ENCODE measurements at regions not wholly inside any gene's neighbourhood (a gene's known extent, or its start where the extent isn't known, plus 50 kb on each side); places are given as distances from the start of the nearest gene placed in this dataset.

DNA sequence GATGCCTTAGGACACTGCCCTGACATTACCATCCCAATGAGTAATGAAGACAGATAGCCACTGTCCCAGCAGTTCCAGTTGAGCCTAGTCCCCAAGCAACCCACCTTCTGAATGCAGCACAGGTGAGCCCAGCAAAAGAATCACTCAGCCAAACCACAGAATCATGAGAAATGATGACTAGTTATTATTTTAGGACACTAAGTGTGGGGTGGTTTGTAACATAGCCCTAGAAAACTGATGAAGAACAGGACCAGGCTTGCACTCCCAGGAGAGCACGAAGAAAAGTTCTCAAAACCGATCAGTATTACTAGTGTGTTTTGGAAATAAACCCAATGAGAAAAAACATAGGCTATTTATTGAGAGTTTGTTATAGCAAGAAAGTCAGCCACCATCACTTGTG, 129.6 kb upstream of the CNTN6 start:
- FAIRE-seq: no peak

DNA sequence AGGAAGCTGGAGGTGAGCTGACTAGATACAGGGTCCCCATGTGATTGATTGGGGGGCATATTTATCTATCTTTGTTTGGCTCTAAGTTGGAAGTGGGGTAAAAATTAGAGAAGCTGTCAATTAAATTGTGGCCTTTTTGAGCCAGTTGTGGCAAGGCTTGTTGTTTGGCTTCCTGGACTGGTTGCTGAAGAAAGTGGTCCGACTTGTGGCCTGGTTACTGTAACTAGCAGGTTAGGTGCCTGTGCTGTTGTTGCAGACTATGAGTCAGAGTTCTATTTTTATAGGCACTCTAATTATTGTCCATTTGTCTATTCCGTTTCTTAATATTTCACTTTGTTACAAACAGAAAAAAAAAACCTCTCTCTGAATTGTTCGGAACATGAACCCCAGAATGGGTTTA, 129.1 kb upstream of the CNTN6 start:
- no peak for FAIRE-seq

DNA sequence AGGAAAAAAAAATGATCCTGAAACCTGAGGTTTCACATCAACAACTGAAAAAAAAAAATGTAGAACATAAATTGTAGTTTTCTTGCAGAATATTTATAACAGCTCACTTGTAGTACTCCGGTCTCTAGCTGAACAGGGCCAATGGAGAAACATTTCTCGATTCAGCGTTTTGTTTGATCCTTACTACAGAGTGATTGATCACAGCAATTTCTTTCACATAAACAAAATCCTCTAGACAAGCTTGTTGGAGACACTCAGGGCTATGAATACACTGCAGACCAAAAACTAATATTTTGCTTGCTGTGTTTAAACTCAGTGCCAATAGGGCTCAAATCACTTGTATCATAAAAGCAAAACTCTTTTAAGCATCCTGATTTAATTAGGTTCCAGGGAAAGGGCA, 127.0 kb upstream of the CNTN6 start:
- no peak for FAIRE-seq

DNA sequence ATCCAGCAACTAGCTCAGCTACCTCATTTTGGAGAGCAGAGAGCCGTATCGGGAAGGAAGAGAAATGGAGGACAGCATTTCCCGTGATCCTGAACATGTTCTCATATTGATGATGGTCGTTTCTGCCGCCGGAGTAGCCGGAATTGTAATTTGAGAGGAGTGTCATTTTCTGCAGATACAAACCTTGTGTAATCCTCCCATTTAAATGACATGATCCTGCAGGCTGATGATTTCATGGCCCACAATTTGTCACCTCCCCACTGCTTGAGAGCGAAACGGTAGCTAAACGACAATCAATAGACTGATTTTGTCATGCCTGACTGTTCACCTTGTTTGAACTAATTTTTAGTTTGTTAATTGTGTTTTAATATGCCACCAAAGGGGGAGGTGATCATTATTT, 126.5 kb upstream of the CNTN6 start:
- FAIRE-seq: no peak

DNA sequence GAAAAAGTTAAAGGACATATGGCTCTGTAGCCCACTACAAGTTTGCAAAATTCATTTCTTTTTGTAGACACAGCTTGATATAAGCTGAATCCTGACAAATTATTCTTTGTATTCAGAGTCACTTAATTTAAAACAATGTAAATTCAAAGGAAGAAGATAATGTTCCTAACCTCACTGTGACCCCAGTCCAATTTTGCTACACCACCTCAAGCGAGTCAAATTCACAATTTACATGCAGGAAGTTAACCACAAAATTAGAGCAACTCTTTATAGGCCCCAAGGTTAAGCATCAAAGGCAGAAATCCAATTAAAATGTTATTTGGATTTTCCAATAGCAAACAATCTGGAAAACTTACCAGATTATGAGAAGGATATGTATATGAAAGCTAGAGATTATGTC, 119.5 kb upstream of the CNTN6 start:
- FAIRE-seq: no peak

DNA sequence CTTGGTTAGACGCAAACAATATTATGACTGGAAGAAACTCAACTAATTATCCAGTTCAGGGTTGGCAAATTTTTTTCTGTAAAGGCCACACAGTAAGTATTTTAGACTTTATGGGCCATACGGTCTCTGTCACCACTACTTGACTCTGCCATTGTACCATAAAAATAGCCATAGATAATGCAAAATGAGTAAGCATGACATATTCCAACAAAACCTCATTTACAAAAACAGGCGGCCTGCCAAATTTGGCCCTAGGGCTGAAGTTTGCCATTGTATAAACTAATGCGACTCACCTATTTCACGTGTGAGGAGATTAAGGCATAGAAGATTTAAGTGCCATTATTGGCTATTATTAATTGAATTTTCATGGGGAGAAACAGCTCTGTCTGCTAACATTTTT, 116.8 kb upstream of the CNTN6 start:
- FAIRE-seq: no peak

DNA sequence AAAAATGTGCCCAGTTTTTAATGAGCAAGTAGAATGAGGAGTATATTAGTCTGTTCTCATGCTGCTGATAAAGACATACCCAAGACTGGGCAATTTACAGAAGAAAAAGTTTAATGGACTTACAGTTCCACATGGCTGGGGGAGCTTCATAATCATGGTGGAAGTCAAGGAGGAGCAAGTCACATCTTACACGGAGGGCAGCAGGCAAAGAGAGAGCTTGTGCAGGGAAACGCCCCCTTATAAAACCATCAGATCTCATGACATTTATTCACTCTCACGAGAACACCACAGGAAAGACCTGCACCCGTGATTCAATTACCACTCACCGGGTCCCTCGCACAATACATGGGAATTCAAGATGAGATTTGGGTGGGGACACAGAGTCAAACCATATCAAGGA, 111.7 kb upstream of the CNTN6 start:
- FAIRE-seq: no peak

DNA sequence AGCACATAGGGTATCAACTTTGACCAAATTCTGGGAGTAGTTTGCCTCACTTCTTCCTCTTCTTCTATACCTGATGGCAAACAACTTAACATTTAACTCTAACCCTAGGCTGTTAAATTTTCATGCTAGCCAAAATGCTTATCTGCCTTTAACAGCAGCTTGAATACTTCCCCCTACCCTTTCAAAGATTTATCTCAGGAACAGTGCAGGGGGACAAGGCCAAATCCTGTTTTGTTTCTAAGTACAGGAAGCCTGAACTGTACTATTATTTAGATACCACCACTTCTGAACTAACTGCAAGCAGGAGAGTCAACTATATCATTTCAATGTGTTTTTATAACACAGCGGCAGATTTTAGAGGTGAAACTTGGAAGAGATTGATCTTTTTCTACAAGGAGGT, 104.0 kb upstream of the CNTN6 start:
- FAIRE-seq: no peak

DNA sequence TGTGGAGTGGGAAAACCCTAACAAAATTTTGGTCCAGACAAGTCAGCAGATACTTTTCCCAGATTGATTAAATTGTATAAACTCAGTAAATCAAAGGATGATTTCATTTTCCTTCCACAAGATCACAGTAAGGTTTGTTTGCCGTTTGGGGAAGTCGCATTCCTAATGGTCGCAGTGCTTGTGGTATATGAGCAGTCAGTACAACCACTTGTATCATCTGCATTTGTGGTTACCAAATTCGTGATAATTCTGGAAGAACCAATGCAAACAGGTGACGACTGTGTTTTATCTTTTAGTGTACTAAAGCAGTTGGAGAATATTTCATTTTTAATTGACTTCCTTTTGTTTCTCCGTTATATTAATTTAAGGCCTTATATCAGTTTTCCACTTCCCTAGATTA, 100.0 kb upstream of the CNTN6 start:
- no peak for FAIRE-seq

DNA sequence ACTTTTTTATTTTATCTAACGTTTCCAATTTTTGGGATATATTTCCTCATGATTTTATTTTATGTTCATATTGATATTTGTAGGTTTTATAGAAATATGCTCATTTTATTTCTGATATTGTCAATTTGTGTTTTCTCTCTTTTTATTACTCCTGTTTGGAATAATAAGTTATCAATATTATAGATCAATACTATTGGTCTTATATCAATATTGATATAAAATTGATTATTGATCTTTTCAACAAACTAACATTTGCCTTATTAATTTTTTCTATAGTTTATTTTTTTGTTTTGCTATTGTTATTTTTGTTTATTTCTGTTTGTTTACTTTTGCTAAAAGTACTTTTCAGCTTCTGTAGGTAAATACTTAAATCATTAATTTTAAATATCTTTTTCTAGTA, 90.8 kb upstream of the CNTN6 start:
- FAIRE-seq: peak; percentile 92

DNA sequence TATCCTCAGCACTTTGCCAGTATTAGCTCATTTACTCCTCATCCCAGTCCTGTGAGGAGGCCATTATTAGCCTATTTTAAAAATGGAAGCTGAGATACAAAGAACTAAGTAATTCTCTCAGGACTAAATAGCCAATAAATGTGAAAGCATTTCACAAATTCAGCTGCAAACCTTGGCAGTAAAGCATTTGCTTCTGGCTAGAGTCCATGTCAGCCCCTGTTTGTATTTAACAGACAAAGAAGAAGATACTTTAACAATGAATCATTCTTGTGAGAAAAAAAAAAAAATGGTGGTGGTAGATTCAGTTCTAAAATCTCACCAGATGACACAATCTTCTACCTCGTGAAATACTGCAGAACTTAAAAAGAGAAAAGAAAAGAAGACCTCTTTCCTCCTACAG, 85.0 kb upstream of the CNTN6 start:
- no peak for FAIRE-seq

DNA sequence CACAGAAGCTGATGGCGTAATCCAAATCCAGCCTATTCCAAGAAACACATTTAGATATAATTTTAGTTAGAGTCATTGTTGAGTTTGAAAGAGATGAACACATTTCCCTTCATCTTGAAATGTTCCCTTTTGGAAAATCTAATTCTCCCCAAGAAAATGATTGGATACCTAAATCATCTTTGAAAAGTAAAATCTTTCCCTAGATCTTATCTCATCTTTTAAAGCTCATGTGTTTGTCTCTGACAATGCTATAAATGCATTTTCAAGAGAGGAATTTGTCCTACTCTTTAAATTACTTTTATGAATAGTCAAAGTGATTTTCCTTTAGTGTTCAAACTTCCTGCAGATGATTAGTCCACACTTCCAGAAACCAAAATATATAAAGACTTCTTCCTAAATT, 82.6 kb upstream of the CNTN6 start:
- no peak for FAIRE-seq

DNA sequence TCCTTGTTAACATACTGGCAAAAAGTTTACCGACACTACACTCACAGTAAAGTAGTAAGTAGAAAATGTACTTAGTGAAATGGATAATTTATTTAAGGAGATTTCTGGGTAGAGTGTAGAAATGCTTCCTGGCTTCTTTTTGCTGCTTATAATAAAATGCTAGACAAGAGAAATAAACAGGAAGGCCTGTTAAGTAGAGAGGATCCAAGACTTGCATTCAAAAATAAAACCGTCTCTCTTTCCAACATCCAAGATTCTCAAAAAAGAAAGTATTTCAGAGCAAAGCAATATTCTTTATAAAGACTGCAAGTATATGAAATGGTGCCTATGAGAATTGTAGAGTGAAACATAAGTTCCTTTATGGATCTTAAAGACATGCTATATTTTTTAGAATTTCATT, 77.0 kb upstream of the CNTN6 start:
- no peak for FAIRE-seq

DNA sequence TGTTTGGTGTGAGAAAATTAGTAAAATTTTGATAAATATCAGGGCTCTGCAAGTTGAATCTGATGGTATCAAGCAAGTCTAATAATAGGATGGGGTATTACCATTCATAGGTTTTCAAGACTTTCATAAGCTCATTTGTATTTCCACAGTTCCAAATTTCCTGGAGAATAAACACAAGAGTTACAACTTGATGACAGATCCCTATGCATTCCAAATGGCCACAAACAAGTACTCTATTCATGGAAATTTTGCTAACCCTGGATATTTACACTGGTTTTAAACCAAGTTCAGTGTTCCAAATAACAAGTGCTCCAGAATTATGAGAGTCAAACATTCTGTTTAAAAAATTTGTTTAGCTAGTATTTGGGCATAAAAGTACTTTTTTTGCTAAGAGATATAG, 75.0 kb upstream of the CNTN6 start:
- FAIRE-seq: no peak

DNA sequence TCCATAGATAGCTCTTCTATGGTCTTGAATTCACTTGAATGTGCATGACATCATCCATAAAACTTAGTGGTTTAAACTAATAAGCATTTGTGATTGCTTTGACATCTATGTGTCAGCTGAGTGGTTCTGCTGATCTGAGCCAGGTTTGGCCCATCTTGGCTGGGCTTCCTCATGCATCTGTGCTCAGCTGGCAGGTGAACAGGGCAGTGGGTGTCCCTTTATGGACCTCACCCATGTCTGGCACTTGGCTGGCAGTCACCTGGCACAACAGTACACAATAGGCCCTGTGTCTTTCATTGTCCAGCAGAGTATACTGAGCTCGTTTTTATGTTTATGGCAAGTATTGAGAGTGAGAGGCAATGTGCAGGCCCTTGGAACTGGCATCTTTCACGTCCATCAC, 73.7 kb upstream of the CNTN6 start:
- FAIRE-seq: no peak

DNA sequence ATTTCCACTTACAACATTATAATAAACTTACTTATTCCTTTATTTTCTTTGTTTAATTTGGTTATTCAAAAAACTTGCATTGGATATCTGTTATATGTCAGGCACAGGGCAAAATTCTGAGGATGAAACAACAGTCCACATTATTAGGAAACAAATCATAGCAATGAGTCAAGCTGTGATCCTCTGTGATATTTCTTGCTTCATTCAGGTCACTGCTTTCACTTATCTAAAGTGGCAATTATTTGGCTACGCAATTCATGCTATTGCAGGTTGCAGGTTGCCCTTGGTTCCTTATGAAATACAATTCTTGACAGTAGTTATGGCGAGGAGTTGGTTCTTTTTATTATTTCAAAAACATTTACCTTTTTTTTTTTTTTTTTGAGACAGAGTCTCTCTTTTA, 66.4 kb upstream of the CNTN6 start:
- no peak for FAIRE-seq

DNA sequence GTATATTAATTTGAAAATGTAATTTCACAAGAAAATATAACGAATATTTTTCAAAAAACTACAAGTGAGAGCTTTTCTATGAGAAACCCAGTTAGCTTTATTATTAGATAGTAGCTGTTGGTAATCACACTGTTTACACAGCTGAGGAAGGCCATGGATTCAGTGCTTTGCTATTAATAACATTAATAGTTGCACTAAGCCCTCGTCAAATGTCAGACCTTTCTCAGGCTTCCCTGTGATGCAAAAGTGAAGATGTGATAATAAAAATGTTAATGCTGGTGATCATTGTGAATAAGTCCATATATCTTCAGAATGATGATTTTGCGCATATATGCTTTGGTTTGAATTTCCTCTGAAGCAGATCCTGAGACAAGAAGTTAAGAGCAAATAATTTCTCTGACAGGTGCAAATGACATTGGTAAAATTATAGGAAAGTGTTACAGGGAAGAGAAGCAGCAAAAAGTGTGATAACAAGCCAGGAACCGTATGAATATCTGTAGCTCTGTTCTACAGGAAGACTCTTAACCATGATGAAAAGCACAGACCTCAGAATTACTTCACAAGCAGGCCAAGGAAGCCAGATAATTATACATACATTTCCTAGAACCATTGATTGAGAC, 56.5 kb upstream of the CNTN6 start:
- no peak for FAIRE-seq

DNA sequence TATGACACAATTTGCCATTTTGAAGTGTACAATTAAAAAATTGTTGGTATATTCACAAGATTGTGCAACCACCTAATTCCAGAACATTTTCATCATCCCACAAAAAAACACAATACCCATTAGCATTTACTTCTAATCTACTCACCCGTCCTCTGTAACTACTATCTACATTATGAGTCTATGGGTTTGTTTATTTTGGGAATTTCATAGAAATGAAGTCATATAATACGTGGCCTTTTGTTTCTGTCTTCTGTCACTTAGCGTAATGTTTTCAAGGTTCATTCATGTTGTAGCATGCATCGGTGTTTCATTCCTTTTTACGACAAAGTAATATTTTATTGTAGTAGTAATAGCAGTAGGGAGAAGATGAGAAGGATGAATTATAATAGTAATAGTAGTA, 55.2 kb upstream of the CNTN6 start:
- FAIRE-seq: no peak
